ENCODE measurements at regions not wholly inside any gene's neighbourhood (a gene's known extent, or its start where the extent isn't known, plus 50 kb on each side); places are given as distances from the start of the nearest gene placed in this dataset.

DNA sequence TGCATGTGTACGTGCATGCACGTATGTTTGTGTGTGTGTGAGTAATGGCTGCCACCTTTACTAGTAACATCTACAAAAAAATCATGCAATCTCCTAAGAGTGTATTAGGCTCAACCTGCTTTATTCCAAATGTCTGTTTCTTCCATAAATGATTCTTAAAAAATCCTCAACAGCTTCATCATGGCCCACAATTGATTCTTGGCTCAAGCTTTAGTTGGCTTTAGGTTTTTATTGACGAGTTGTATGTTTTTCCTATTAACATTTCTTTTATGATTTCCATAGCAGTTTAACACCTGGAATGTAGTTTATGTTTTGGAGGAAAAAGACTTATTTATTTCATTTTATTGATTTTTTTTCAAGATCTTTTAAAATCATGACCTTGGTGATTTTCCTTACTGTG, 121.9 kb upstream of the RAB18 start:
- TF ChIP-seq TAF1 (IDR thresholded peaks at IDR 0.05; ENCODE audit: borderline replicate concordance, low read depth, low read length), result no peak
- TF ChIP-seq POLR2A (IDR thresholded peaks at IDR 0.05; ENCODE audit: low read depth, low read length), result no peak

All from GM12892 (cell line).